ENCODE measurements at regions not wholly inside any gene's neighbourhood (a gene's known extent, or its start where the extent isn't known, plus 50 kb on each side); places are given as distances from the start of the nearest gene placed in this dataset.

GRCh38 chr13:22220151-22221135 lies 549.6 kb downstream of the FGF9 start:
- DNase-seq (ENCODE audit: low read depth): peak; percentile 74
- 0 out of 2 replicates have a peak overlapping the region, but pooled peaks have one; percentile 5 for H3K4me3 ChIP-seq (ENCODE audit: low read length)
- no peak for TF ChIP-seq CTCF (conservative IDR thresholded peaks at IDR 0.05; ENCODE audit: low read length)

- no peak for DNase-seq (ENCODE audit: low read depth)
- H3K4me3 ChIP-seq (ENCODE audit: low read length): no peak overlapping the region
- no peak for TF ChIP-seq CTCF (conservative IDR thresholded peaks at IDR 0.05; ENCODE audit: low read length)
Observed at GRCh38 chr13:22223411-22223810, 552.5 kb downstream of the FGF9 start.

- H3K4me3 ChIP-seq (ENCODE audit: low read length): no peak overlapping the region
- DNase-seq (ENCODE audit: low read depth): no peak
- no peak for TF ChIP-seq CTCF (conservative IDR thresholded peaks at IDR 0.05; ENCODE audit: low read length)
Observed at GRCh38 chr13:22226086-22226485, 555.2 kb downstream of the FGF9 start.

GRCh38 chr13:22227895-22228294 lies 557.0 kb downstream of the FGF9 start:
- H3K4me3 ChIP-seq (ENCODE audit: low read length): no peak overlapping the region
- DNase-seq (ENCODE audit: low read depth): no peak
- no peak for TF ChIP-seq CTCF (conservative IDR thresholded peaks at IDR 0.05; ENCODE audit: low read length)

- DNase-seq (ENCODE audit: low read depth): no peak
- TF ChIP-seq CTCF (conservative IDR thresholded peaks at IDR 0.05; ENCODE audit: low read length): no peak
- no peak overlapping the region for H3K4me3 ChIP-seq (ENCODE audit: low read length)
Observed at GRCh38 chr13:22229916-22230315, 559.0 kb downstream of the FGF9 start.

GRCh38 chr13:22232186-22232585 lies 561.3 kb downstream of the FGF9 start:
- TF ChIP-seq CTCF (conservative IDR thresholded peaks at IDR 0.05; ENCODE audit: low read length): no peak
- DNase-seq (ENCODE audit: low read depth): no peak
- no peak overlapping the region for H3K4me3 ChIP-seq (ENCODE audit: low read length)

Data from AG10803 (cell line).